DND-41 (cell line): ENCODE measurements at regions not wholly inside any gene's neighbourhood (a gene's known extent, or its start where the extent isn't known, plus 50 kb on each side); places are given as distances from the start of the nearest gene placed in this dataset.

ENCODE experiments used
- ATAC-seq: fragments of 200-7000 bp; cut with Tn5 transposase; 3 replicates; pipeline ENCODE4 v1.9.1; 2021; ENCODE audit warnings: low read depth; ENCODE audit not compliant: insufficient read depth
- DNase-seq: peaks from one replicate; pipeline ENCODE4 v3.0.0-alpha.2; 2020
- H2AFZ ChIP-seq: 2 replicates; pipeline ENCODE4 v1.6.0; 2012; ENCODE audit warnings: low read depth, low read length
- H3K27ac ChIP-seq: 2 replicates; pipeline ENCODE4 v1.5.1; 2012; ENCODE audit warnings: low read length, inconsistent platforms
- H3K27me3 ChIP-seq: fragments of 200-600 bp; sonication (generic); 2 replicates; pipeline ENCODE4 v1.6.0; 2012; ENCODE audit warnings: low read length, mild to moderate bottlenecking, inconsistent platforms; ENCODE audit not compliant: insufficient read depth, poor library complexity
- H3K36me3 ChIP-seq: 2 replicates; pipeline ENCODE4 v1.5.1; 2012; ENCODE audit warnings: low read length, inconsistent platforms; ENCODE audit not compliant: insufficient read depth
- H3K4me1 ChIP-seq: 2 replicates; pipeline ENCODE4 v1.5.1; 2012; ENCODE audit warnings: mild to moderate bottlenecking, low read length; ENCODE audit not compliant: insufficient read depth
- H3K4me2 ChIP-seq: 2 replicates; pipeline ENCODE4 v1.6.0; 2012; ENCODE audit warnings: mild to moderate bottlenecking, moderate library complexity, low read length, inconsistent platforms; ENCODE audit not compliant: insufficient read depth
- H3K4me3 ChIP-seq, 2 experiments: fragments of 200-600 bp in 1 of 2; shearing (Covaris generic) in 1 of 2; 2 replicates each; pipeline ENCODE4 v1.5.1; 2012 to 2016; ENCODE audit warnings: inconsistent platforms in 2 of 2, low read length in 2 of 2, mild to moderate bottlenecking in 2 of 2, low read depth in 1 of 2, moderate library complexity in 1 of 2
- H3K79me2 ChIP-seq: 2 replicates; pipeline ENCODE4 v1.6.0; 2012; ENCODE audit warnings: low read length, inconsistent platforms; ENCODE audit not compliant: insufficient read depth
- H3K9ac ChIP-seq: 2 replicates; pipeline ENCODE4 v1.6.0; 2012; ENCODE audit warnings: low read depth, mild to moderate bottlenecking, inconsistent platforms, low read length, moderate library complexity
- H3K9me3 ChIP-seq: 2 replicates; pipeline ENCODE4 v1.5.1; 2012; ENCODE audit warnings: low read length, moderate library complexity, mild to moderate bottlenecking, inconsistent platforms; ENCODE audit not compliant: insufficient read depth, severe bottlenecking
- H4K20me1 ChIP-seq: 2 replicates; pipeline ENCODE4 v1.6.0; 2012; ENCODE audit warnings: low read length; ENCODE audit not compliant: insufficient read depth
- CTCF ChIP-seq: IDR thresholded peaks from 2 replicates; pipeline ENCODE4 v1.5.1; 2012; ENCODE audit warnings: borderline replicate concordance, low read length, moderate library complexity, mild to moderate bottlenecking; ENCODE audit not compliant: poor library complexity, severe bottlenecking; ENCODE audit errors: extremely low read depth
- EZH2 ChIP-seq: IDR thresholded peaks from 3 replicates; pipeline ENCODE4 v1.6.1; 2012; ENCODE audit warnings: borderline replicate concordance, low read depth, mild to moderate bottlenecking, moderate library complexity, low read length, inconsistent platforms; ENCODE audit not compliant: severe bottlenecking

GRCh38 chr11:111095327-111095726 is 150.2 kb upstream of the POU2AF2 start:
- H3K4me1 ChIP-seq = no peaks in the 10 kb centered on the region
- TF ChIP-seq CTCF = no peak
- no peak for TF ChIP-seq EZH2
- H3K9ac ChIP-seq = no peak overlapping the region
- no peak for DNase-seq
- no peaks in the 10 kb centered on the region for H3K79me2 ChIP-seq
- H3K4me2 ChIP-seq = no peak overlapping the region
- no peaks in the 10 kb centered on the region for H3K9me3 ChIP-seq
- H2AFZ ChIP-seq = no peak overlapping the region
- no peak overlapping the region for H3K4me3 ChIP-seq
- H3K27ac ChIP-seq = no peak overlapping the region
- no peaks in the 10 kb centered on the region for H3K36me3 ChIP-seq
- H4K20me1 ChIP-seq = no peaks in the 10 kb centered on the region
- peaks cover 4% of the 10 kb centered on the region for H3K27me3 ChIP-seq
- ATAC-seq = no peak

- no peaks in the 10 kb centered on the region for H3K9me3 ChIP-seq
- DNase-seq (no peak), ATAC-seq (no peak)
- no peak overlapping the region for H3K4me3 ChIP-seq
- H3K27me3 ChIP-seq = peaks cover 8% of the 10 kb centered on the region
- no peaks in the 10 kb centered on the region for H3K4me1 ChIP-seq
- no peak overlapping the region for H2AFZ ChIP-seq
- TF ChIP-seq CTCF (no peak), EZH2 (no peak)
- H3K27ac ChIP-seq = no peak overlapping the region
- no peak overlapping the region for H3K4me2 ChIP-seq
- no peaks in the 10 kb centered on the region for H4K20me1 ChIP-seq
- H3K36me3 ChIP-seq = no peaks in the 10 kb centered on the region
- no peak overlapping the region for H3K9ac ChIP-seq
- no peaks in the 10 kb centered on the region for H3K79me2 ChIP-seq
These were observed 152.5 kb upstream of the POU2AF2 start for GRCh38 chr11:111093061-111093460.

GRCh38 chr11:111091321-111091938 is 154.1 kb upstream of the POU2AF2 start:
- Histone ChIP-seq H4K20me1 (no peaks in the 10 kb centered on the region), H3K9me3 (no peaks in the 10 kb centered on the region), H2AFZ (no peak overlapping the region), H3K4me1 (no peaks in the 10 kb centered on the region), H3K27me3 (peaks cover 8% of the 10 kb centered on the region), H3K36me3 (no peaks in the 10 kb centered on the region), H3K27ac (no peak overlapping the region), H3K79me2 (no peaks in the 10 kb centered on the region), H3K9ac (no peak overlapping the region), H3K4me2 (no peak overlapping the region), H3K4me3 (no peak overlapping the region)
- DNase-seq (no peak), ATAC-seq (no peak)
- TF ChIP-seq CTCF (no peak), EZH2 (no peak)

- TF ChIP-seq CTCF = no peak
- no peak for TF ChIP-seq EZH2
- no peak for ATAC-seq
These were observed 155.8 kb upstream of the POU2AF2 start for GRCh38 chr11:111089759-111090158.

More at GRCh38 chr11:111089759-111090158, 155.8 kb upstream of the POU2AF2 start:
- H2AFZ ChIP-seq = no peak overlapping the region
- peaks cover 8% of the 10 kb centered on the region for H3K27me3 ChIP-seq
- H3K79me2 ChIP-seq = no peaks in the 10 kb centered on the region
- H3K36me3 ChIP-seq = no peaks in the 10 kb centered on the region
- H3K9me3 ChIP-seq = no peaks in the 10 kb centered on the region
- no peaks in the 10 kb centered on the region for H4K20me1 ChIP-seq
- H3K4me2 ChIP-seq = no peak overlapping the region
- no peak overlapping the region for H3K9ac ChIP-seq
- no peak for DNase-seq
- H3K4me1 ChIP-seq = no peaks in the 10 kb centered on the region
- no peak overlapping the region for H3K27ac ChIP-seq
- no peak overlapping the region for H3K4me3 ChIP-seq
